SK-N-SH treated with all-trans-retinoic acid at 6 μM for 48 hours (cell line): ENCODE measurements at regions not wholly inside any gene's neighbourhood (a gene's known extent, or its start where the extent isn't known, plus 50 kb on each side); places are given as distances from the start of the nearest gene placed in this dataset.

Source experiments
- ATAC-seq: fragments of 200-7000 bp; cut with Tn5 transposase; 3 replicates; pipeline ENCODE4 v1.9.1; 2020; ENCODE audit warnings: mild to moderate bottlenecking, moderate library complexity
- ARNTL ChIP-seq: fragments of 450-650 bp; formaldehyde crosslinking; IDR thresholded peaks from 2 replicates; pipeline ENCODE4 v1.5.0; 2020; ENCODE audit warnings: low read depth, mild to moderate bottlenecking, moderate library complexity, borderline replicate concordance
- BACH2 ChIP-seq: fragments of 250-450 bp; sonication (Bioruptor Pico); IDR thresholded peaks from 2 replicates; pipeline ENCODE4 v1.9.0; 2021; ENCODE audit warnings: mild to moderate bottlenecking, borderline replicate concordance
- CREB5 ChIP-seq: fragments of 250-450 bp; sonication (Bioruptor Pico); IDR thresholded peaks from 2 replicates; pipeline ENCODE4 v1.5.1; 2020; ENCODE audit warnings: low read depth, mild to moderate bottlenecking, moderate library complexity
- CSDC2 ChIP-seq: fragments of 250-450 bp; sonication (Bioruptor Pico); IDR thresholded peaks from 2 replicates; pipeline ENCODE4 v1.5.0; 2020; ENCODE audit warnings: mild to moderate bottlenecking, moderate library complexity
- CSRNP3 ChIP-seq: fragments of 250-450 bp; sonication (Bioruptor Pico); IDR thresholded peaks from 2 replicates; pipeline ENCODE4 v1.5.1; 2021; ENCODE audit warnings: mild to moderate bottlenecking, moderate library complexity
- ESRRG ChIP-seq: fragments of 250-450 bp; sonication (Bioruptor Pico); IDR thresholded peaks from 2 replicates; pipeline ENCODE4 v1.6.1; 2021; ENCODE audit warnings: mild to moderate bottlenecking
- GLIS3 ChIP-seq: fragments of 250-450 bp; sonication (Bioruptor Pico); IDR thresholded peaks from 2 replicates; pipeline ENCODE4 v1.5.0; 2020; ENCODE audit warnings: mild to moderate bottlenecking, moderate library complexity
- ISL1 ChIP-seq: fragments of 250-450 bp; sonication (Bioruptor Pico); IDR thresholded peaks from 2 replicates; pipeline ENCODE4 v2.1.2; 2022; ENCODE audit warnings: mild to moderate bottlenecking, moderate library complexity
- POU6F1 ChIP-seq: fragments of 250-450 bp; sonication (Bioruptor Pico); IDR thresholded peaks from 2 replicates; pipeline ENCODE4 v1.8.0; 2021; ENCODE audit warnings: low read depth, mild to moderate bottlenecking, moderate library complexity, borderline replicate concordance
- PPARA ChIP-seq: fragments of 250-450 bp; sonication (Bioruptor Pico); IDR thresholded peaks from 2 replicates; pipeline ENCODE4 v1.5.0; 2020; ENCODE audit warnings: mild to moderate bottlenecking, borderline replicate concordance
- RARB ChIP-seq: fragments of 250-450 bp; sonication (Bioruptor Pico); IDR thresholded peaks from 2 replicates; pipeline ENCODE4 v1.8.0; 2021; ENCODE audit warnings: mild to moderate bottlenecking, moderate library complexity
- TCF4 ChIP-seq: fragments of 250-450 bp; sonication (Bioruptor Pico); IDR thresholded peaks from 2 replicates; pipeline ENCODE4 v1.8.0; 2021; ENCODE audit warnings: mild to moderate bottlenecking, moderate library complexity, borderline replicate concordance
- TOX ChIP-seq: fragments of 250-450 bp; sonication (Bioruptor Pico); IDR thresholded peaks from 2 replicates; pipeline ENCODE4 v1.8.0; 2021; ENCODE audit warnings: mild to moderate bottlenecking, moderate library complexity, borderline replicate concordance
- TSHZ2 ChIP-seq: fragments of 250-450 bp; sonication (Bioruptor Pico); IDR thresholded peaks from 2 replicates; pipeline ENCODE4 v1.5.0; 2020; ENCODE audit warnings: mild to moderate bottlenecking, moderate library complexity
- ZFP3 ChIP-seq: fragments of 250-450 bp; sonication (Bioruptor Pico); IDR thresholded peaks from 2 replicates; pipeline ENCODE4 v1.5.0; 2020; ENCODE audit warnings: mild to moderate bottlenecking, moderate library complexity
- ZFP30 ChIP-seq: fragments of 450-650 bp; formaldehyde crosslinking; IDR thresholded peaks from 2 replicates; pipeline ENCODE4 v1.5.0; 2022; ENCODE audit warnings: mild to moderate bottlenecking, moderate library complexity
- ZNF565 ChIP-seq: fragments of 450-650 bp; formaldehyde crosslinking; conservative IDR thresholded peaks from 2 replicates; pipeline ENCODE4 v1.5.0; 2020; ENCODE audit warnings: low read depth, mild to moderate bottlenecking, moderate library complexity
- ZNF70 ChIP-seq: fragments of 450-650 bp; formaldehyde crosslinking; IDR thresholded peaks from 2 replicates; pipeline ENCODE4 v1.5.0; 2020; ENCODE audit warnings: mild to moderate bottlenecking, moderate library complexity
- ZNF8 ChIP-seq: fragments of 450-650 bp; formaldehyde crosslinking; IDR thresholded peaks from 2 replicates; pipeline ENCODE4 v1.5.0; 2020; ENCODE audit warnings: mild to moderate bottlenecking, moderate library complexity
- TF ChIP-seq, protein P1 (sequence below): fragments of 250-450 bp; sonication (Bioruptor Pico); IDR thresholded peaks from 2 replicates; pipeline ENCODE4 v1.8.0; 2020; ENCODE audit warnings: mild to moderate bottlenecking, moderate library complexity, borderline replicate concordance

DNA sequence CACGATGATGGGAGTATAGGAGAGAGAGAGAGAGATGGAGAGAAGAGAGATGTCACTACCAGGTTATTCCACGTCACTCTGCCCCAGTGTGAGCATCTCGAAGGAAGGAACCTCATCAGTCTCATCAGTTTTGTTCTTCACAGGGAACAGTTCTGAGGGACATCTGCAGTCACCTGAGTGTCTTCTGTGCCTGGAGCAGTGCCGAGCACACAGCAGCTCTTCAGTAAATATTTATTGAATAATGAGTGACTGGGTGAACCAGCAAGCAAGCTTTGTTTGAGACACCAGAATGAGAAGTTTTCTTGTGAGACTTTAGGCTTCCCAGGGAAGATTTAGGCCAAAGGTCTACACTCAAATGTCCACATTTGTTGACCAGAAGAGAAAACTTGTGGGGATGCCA lies 142.4 kb upstream of the IRX3 start:
- ATAC-seq: no peak
- TF ChIP-seq ISL1 (CRISPR knock-in tag) (no peak), POU6F1 (CRISPR knock-in tag) (no peak), TCF4 (CRISPR knock-in tag) (no peak), CSDC2 (no peak), ARNTL (CRISPR knock-in tag) (no peak), ZFP30 (CRISPR knock-in tag) (no peak), GLIS3 (CRISPR knock-in tag) (no peak)
- TF ChIP-seq, all 23 proteins: peak for 0

GRCh38 chr16:54426553-54426849 lies 139.9 kb upstream of the IRX3 start:
- TF ChIP-seq, protein P1, sequence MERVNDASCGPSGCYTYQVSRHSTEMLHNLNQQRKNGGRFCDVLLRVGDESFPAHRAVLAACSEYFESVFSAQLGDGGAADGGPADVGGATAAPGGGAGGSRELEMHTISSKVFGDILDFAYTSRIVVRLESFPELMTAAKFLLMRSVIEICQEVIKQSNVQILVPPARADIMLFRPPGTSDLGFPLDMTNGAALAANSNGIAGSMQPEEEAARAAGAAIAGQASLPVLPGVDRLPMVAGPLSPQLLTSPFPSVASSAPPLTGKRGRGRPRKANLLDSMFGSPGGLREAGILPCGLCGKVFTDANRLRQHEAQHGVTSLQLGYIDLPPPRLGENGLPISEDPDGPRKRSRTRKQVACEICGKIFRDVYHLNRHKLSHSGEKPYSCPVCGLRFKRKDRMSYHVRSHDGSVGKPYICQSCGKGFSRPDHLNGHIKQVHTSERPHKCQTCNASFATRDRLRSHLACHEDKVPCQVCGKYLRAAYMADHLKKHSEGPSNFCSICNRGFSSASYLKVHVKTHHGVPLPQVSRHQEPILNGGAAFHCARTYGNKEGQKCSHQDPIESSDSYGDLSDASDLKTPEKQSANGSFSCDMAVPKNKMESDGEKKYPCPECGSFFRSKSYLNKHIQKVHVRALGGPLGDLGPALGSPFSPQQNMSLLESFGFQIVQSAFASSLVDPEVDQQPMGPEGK (CRISPR knock-in tag): no peak
- TF ChIP-seq ESRRG (CRISPR knock-in tag) (no peak), TSHZ2 (CRISPR knock-in tag) (no peak), ARNTL (CRISPR knock-in tag) (no peak), ISL1 (CRISPR knock-in tag) (no peak), TCF4 (CRISPR knock-in tag) (no peak), GLIS3 (CRISPR knock-in tag) (no peak), ZNF565 (CRISPR knock-in tag) (no peak), CSRNP3 (CRISPR knock-in tag) (no peak), CSDC2 (no peak), CREB5 (CRISPR knock-in tag) (no peak), RARB (no peak), ZNF8 (CRISPR knock-in tag) (no peak), BACH2 (CRISPR knock-in tag) (no peak), ZFP3 (CRISPR knock-in tag) (no peak), TOX (CRISPR knock-in tag) (no peak)
- no peak for ATAC-seq

- TF ChIP-seq RARB: no peak
- no peak for TF ChIP-seq TCF4 (CRISPR knock-in tag)
- no peak for TF ChIP-seq TSHZ2 (CRISPR knock-in tag)
- TF ChIP-seq ZNF70: no peak
- no peak for TF ChIP-seq ESRRG (CRISPR knock-in tag)
- TF ChIP-seq BACH2 (CRISPR knock-in tag): no peak
- TF ChIP-seq PPARA (CRISPR knock-in tag): no peak
- TF ChIP-seq, all 23 proteins: peak for 0
- ATAC-seq: no peak
These were observed 139.3 kb upstream of the IRX3 start for GRCh38 chr16:54425681-54426552.
